GM12864 (cell line): ENCODE measurements at regions not wholly inside any gene's neighbourhood (a gene's known extent, or its start where the extent isn't known, plus 50 kb on each side); places are given as distances from the start of the nearest gene placed in this dataset.
"Not testable (repeated sequence)": the region's sequence is repeated elsewhere in the genome, so short reads cannot be mapped to it uniquely, and the experiment has no call there.

Source experiments
- DNase-seq: peaks from one replicate; pipeline ENCODE4 v3.0.0-alpha.2; 2011; ENCODE audit warnings: low read depth
- H3K4me3 ChIP-seq: 2 replicates; pipeline ENCODE4 v1.5.1; 2011; ENCODE audit warnings: mild to moderate bottlenecking, low read depth, low read length, control low read depth
- CTCF ChIP-seq: IDR thresholded peaks from 2 replicates; pipeline ENCODE4 v1.5.1; 2011; ENCODE audit warnings: low read depth, mild to moderate bottlenecking, moderate library complexity, low read length, control low read depth, inconsistent platforms; ENCODE audit errors: missing control alignments

GRCh38 chr6:68533339-68533795 lies 101.7 kb upstream of the ADGRB3 start:
- no peak for TF ChIP-seq CTCF
- H3K4me3 ChIP-seq = no peak overlapping the region
- DNase-seq = no peak

- TF ChIP-seq CTCF = no peak
- H3K4me3 ChIP-seq = no peak overlapping the region
- no peak for DNase-seq
These were observed 107.4 kb upstream of the ADGRB3 start for GRCh38 chr6:68527691-68528090.

- no peak for DNase-seq
- H3K4me3 ChIP-seq = no peak overlapping the region
- TF ChIP-seq CTCF = no peak
These were observed 128.2 kb upstream of the ADGRB3 start for GRCh38 chr6:68506911-68507310.

GRCh38 chr6:68502946-68503345 lies 132.1 kb upstream of the ADGRB3 start:
- H3K4me3 ChIP-seq = no peak overlapping the region
- DNase-seq = no peak
- no peak for TF ChIP-seq CTCF

- DNase-seq = no peak
These were observed 137.2 kb upstream of the ADGRB3 start for GRCh38 chr6:68497927-68498326.

GRCh38 chr6:68494880-68495279 lies 140.2 kb upstream of the ADGRB3 start:
- H3K4me3 ChIP-seq, DNase-seq: not testable (repeated sequence)

More at GRCh38 chr6:68497927-68498326, 137.2 kb upstream of the ADGRB3 start:
- TF ChIP-seq CTCF = no peak
- no peak overlapping the region for H3K4me3 ChIP-seq

GRCh38 chr6:68476611-68477010 lies 158.5 kb upstream of the ADGRB3 start:
- H3K4me3 ChIP-seq = no peak overlapping the region
- no peak for DNase-seq
- no peak for TF ChIP-seq CTCF
